Transverse colon (tissue), 4 donors: ENCODE measurements at regions not wholly inside any gene's neighbourhood (a gene's known extent, or its start where the extent isn't known, plus 50 kb on each side); places are given as distances from the start of the nearest gene placed in this dataset.

ENCODE experiments used
- DNase-seq: peaks from one replicate; pipeline ENCODE4 v3.0.0-alpha.2; 2019
- H3K27ac ChIP-seq, 4 donors: fragments of 200-600 bp; sonication (generic); 2 replicates each; pipeline ENCODE4 v1.5.1; 2016 to 2018; ENCODE audit warnings: inconsistent platforms in 4 of 4
- H3K27me3 ChIP-seq: fragments of 200-600 bp; sonication (generic); 2 replicates; pipeline ENCODE4 v1.5.1; 2017; ENCODE audit warnings: inconsistent platforms
- H3K36me3 ChIP-seq, 4 donors: fragments of 200-600 bp; sonication (generic); 2 replicates each; pipeline ENCODE4 v1.5.1; 2017 to 2019; ENCODE audit warnings: inconsistent platforms in 4 of 4
- H3K4me1 ChIP-seq, 4 donors: fragments of 200-600 bp; sonication (generic); 2 replicates each; pipeline ENCODE4 v1.5.1; 2017 to 2020; ENCODE audit warnings: inconsistent platforms in 4 of 4
- H3K4me3 ChIP-seq, 4 donors: fragments of 200-600 bp; sonication (generic); 1 replicate in 1 of 4; 2 replicates in 3 of 4; pipeline versions ENCODE4 v1.5.1 to v1.6.1; 2017 to 2019; ENCODE audit warnings: inconsistent platforms in 4 of 4
- H3K9me3 ChIP-seq, 2 donors: fragments of 200-600 bp; sonication (generic); 2 replicates each; pipeline ENCODE4 v1.5.1; 2017 to 2019; ENCODE audit warnings: inconsistent platforms in 2 of 2
- EP300 ChIP-seq: sonication (generic); formaldehyde crosslinking; IDR thresholded peaks from one replicate; pipeline ENCODE4 v1.6.1; 2017; ENCODE audit warnings: antibody characterized with exemption, low read depth
- POLR2A ChIP-seq: fragments of 450-650 bp; IDR thresholded peaks from one replicate; pipeline ENCODE4 v1.6.1; 2016; ENCODE audit warnings: antibody characterized with exemption, mild to moderate bottlenecking, moderate library complexity
- POLR2AphosphoS5 ChIP-seq, 3 donors: sonication (generic); formaldehyde crosslinking; IDR thresholded peaks; one replicate each; pipeline ENCODE4 v1.6.1; 2016; ENCODE audit warnings: antibody characterized with exemption in 3 of 3
- WGBS, 2 donors: methylation state at CpG; one replicate each; pipeline ENCODE4 v1.1.5; 2018; ENCODE audit warnings: low coverage in 1 of 2; 5-methylcytosine and 5-hydroxymethylcytosine counted together
- in situ Hi-C, 4 donors: fragments of 200-750 bp; cut with MboI; loops; one replicate each; pipeline versions ENCODE4 v1.15.0 to v1.15.1; 2017; ENCODE audit warnings: low sequenced_read_pairs in 3 of 4, low pct_ligation_motif_present in 1 of 4, low pct_unique_long_range_greater_than_20kb in 1 of 4
- intact Hi-C: fragments of 100-400 bp; cut with DNase I; formaldehyde crosslinking; loops from one replicate; pipeline ENCODE4 v1.15.1; 2023; ENCODE audit warnings: low total_unique reads
- TF ChIP-seq, protein P1 (sequence below), 5 experiments: fragments of 200-600 bp in 3 of 5; fragments of 450-650 bp in 2 of 5; sonication (generic) in 3 of 5; IDR thresholded peaks; 1 replicate in 2 of 5; 2 replicates in 3 of 5; pipeline ENCODE4 v1.5.1; 2016 to 2017; ENCODE audit warnings: antibody characterized with exemption in 5 of 5, inconsistent platforms in 3 of 5, mild to moderate bottlenecking in 2 of 5, moderate library complexity in 1 of 5

DNA sequence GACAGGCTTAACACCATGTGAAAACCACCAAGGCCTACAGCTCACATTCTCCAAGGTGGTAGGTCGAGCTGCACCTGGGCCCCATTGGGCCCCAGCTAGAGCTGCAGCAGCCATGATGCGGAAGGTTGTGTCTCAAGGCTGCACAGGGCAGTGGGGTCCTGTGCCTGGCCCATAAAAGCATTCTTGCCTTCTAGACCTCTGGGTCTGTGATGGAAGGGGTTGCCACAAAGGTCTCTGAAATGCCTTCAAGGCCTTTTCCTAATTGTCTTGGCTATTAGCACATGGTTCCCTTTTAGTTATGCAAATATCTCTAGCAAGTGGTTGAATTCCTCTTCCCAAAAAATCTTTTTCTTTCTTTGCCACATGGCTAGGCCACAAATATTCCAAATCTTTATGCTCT lies 52.5 kb upstream of the C11orf58 start:
- no peaks in the 10 kb centered on the region for H3K4me1 ChIP-seq
- DNase-seq, result no peak
- intact Hi-C loops (no loop called here), in situ Hi-C loops (no loop called here)
- H3K27ac ChIP-seq, result no peak overlapping the region
- WGBS, 2 donors, result 40 to 86% methylated on average over 1 to 2 of the region's 2 CpGs
- TF ChIP-seq POLR2A, result no peak
- no peaks in the 10 kb centered on the region for H3K27me3 ChIP-seq
- H3K9me3 ChIP-seq, result no peaks in the 10 kb centered on the region
- H3K36me3 ChIP-seq, result no peaks in the 10 kb centered on the region
- H3K4me3 ChIP-seq, result no peak overlapping the region

DNA sequence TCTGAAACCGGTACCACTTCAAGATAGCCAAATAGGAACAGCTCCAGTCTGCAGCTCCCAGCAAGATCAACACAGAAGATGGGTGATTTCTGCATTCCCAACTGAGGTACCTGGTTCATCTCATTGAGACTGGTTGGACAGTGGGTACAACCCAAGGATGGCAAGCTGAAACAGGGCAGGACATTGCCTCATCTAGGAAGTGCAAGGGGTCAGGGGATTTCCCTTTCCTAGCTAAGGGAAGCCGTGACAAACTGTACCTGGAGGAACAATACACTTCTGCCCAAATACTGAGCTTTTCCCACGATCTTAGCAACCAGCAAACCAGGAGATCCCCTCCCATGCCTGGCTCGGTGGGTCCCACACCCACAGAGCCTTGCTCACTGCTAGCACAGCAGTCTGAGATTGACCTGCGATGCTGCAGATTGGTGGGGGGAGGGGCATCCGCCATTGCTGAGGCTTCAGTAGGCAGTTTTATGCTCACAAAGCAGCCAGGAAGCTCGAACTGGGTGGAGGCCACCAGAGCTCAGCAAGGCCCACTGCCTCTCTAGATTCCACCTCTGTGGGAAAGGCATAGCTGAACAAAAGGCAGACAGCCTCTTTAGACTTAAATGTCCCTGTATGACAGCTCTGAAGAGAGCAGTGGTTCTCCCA lies 59.9 kb upstream of the C11orf58 start:
- Histone ChIP-seq H3K27ac (no peak overlapping the region), H3K9me3 (no peaks in the 10 kb centered on the region), H3K36me3 (no peaks in the 10 kb centered on the region), H3K4me3 (no peak overlapping the region), H3K4me1 (no peaks in the 10 kb centered on the region), H3K27me3 (no peaks in the 10 kb centered on the region)
- DNase-seq, result no peak
- intact Hi-C loops (no loop called here), in situ Hi-C loops (no loop called here)
- TF ChIP-seq POLR2AphosphoS5 (IDR thresholded peaks at IDR 0.05) (no peak), EP300 (no peak), POLR2A (no peak)
- TF ChIP-seq, protein P1, sequence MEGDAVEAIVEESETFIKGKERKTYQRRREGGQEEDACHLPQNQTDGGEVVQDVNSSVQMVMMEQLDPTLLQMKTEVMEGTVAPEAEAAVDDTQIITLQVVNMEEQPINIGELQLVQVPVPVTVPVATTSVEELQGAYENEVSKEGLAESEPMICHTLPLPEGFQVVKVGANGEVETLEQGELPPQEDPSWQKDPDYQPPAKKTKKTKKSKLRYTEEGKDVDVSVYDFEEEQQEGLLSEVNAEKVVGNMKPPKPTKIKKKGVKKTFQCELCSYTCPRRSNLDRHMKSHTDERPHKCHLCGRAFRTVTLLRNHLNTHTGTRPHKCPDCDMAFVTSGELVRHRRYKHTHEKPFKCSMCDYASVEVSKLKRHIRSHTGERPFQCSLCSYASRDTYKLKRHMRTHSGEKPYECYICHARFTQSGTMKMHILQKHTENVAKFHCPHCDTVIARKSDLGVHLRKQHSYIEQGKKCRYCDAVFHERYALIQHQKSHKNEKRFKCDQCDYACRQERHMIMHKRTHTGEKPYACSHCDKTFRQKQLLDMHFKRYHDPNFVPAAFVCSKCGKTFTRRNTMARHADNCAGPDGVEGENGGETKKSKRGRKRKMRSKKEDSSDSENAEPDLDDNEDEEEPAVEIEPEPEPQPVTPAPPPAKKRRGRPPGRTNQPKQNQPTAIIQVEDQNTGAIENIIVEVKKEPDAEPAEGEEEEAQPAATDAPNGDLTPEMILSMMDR (IDR thresholded peaks at IDR 0.05), result no peak
- 59 to 88% methylated on average over 1 to 7 of the region's 7 CpGs for WGBS, 2 donors

DNA sequence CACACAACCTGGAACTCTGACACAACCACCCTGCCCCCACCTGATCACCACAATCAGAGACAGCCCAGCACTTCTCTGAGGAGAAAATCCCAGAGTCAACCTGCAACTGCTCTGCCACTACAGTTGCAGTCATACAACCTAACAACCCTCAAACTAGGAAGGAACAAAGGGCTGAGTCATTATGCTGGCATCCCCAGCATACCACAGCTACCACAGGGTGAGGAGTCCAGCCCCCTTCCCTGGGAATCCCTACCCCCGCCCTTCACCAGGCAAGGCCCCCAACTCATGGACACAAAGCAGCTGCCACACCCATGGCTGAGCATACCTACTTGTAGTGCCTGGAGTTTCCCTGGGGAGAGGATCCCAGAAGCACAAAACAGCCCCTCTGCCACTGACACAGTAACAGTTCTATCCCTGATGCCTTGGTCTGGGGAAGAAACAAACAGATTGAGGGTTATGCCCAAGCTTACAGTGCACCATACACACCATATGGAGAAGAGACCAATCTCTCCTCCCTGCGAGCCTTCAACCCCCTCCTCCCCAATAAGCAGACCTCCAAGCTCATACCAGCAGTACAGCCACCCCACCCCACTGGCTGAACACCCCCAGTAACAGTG lies 68.5 kb upstream of the C11orf58 start:
- Histone ChIP-seq H3K4me3 (no peak overlapping the region), H3K36me3 (no peaks in the 10 kb centered on the region), H3K27ac (no peak overlapping the region), H3K27me3 (no peaks in the 10 kb centered on the region), H3K4me1 (no peaks in the 10 kb centered on the region), H3K9me3 (no peaks in the 10 kb centered on the region)
- 78% methylated on average over 2 of the region's 2 CpGs; no CpG with 5 or more reads in 1 of the 2 donors for WGBS, 2 donors
- DNase-seq, result no peak
- no peak for TF ChIP-seq POLR2AphosphoS5 (IDR thresholded peaks at IDR 0.05)
- no peak for TF ChIP-seq POLR2A
- no peak for TF ChIP-seq EP300
- TF ChIP-seq, protein P1 (IDR thresholded peaks at IDR 0.05), result no peak
- in situ Hi-C loops, result no loop called here
- intact Hi-C loops, result no loop called here

DNA sequence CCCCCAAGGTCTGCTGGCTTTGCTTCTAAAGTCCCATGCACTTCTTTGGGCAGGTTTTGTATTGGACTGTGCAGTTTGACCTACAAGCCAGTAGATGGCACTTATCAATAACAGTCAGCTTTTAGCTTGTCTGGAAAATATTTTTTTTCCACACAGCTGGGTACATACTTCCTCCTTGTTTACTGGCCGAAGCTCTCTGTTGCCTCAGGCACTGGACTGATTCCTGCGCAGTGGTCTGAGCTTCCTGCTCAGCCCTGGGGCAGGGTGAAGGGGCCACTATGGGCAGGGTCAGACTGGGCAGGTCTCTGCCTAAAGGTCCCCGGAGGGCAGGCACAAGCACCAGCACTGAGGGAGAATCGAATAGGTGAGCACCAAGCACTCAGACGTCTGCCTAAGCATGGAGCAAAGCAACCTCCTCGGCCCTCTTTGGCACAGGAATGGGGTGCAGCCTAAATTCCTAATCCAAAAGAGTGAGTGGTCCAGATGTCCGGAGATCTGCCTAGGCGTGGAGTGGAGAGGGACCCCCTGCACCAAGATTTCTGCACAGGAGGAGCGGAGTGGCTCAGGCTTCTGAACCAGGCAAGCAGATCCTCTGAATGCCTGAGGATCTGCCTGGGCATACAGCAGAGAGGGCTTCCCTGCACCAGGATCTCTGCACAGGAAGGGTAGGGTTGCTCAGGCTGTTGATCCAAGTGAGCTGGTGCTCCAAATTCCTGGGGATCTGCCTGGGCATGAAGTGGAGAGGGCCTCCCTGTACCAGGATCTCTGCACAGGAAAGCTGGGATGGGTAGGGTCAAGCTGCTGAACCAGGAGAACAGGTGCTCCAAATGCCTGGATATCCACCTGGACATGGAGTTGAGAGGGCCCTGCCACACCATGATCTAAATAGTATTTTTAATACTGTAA lies 105.9 kb upstream of the C11orf58 start:
- Histone ChIP-seq H3K4me3 (no peak overlapping the region), H3K27me3 (peaks cover 4% of the 10 kb centered on the region), H3K4me1 (no peaks in the 10 kb centered on the region), H3K27ac (no peak overlapping the region), H3K36me3 (no peaks in the 10 kb centered on the region), H3K9me3 (peaks cover 0 to 6% of the 10 kb centered on the region in 2 donors)
- 82% methylated on average over 9 of the region's 9 CpGs; no CpG with 5 or more reads in 1 of the 2 donors for WGBS, 2 donors
- in situ Hi-C loops, result no loop called here
- no peak for TF ChIP-seq EP300
- TF ChIP-seq, protein P1 (IDR thresholded peaks at IDR 0.05), result no peak
- TF ChIP-seq POLR2AphosphoS5 (IDR thresholded peaks at IDR 0.05), result no peak
- intact Hi-C loops, result no loop called here
- DNase-seq, result no peak
